ENCODE measurements at regions not wholly inside any gene's neighbourhood (a gene's known extent, or its start where the extent isn't known, plus 50 kb on each side); places are given as distances from the start of the nearest gene placed in this dataset.

DNA sequence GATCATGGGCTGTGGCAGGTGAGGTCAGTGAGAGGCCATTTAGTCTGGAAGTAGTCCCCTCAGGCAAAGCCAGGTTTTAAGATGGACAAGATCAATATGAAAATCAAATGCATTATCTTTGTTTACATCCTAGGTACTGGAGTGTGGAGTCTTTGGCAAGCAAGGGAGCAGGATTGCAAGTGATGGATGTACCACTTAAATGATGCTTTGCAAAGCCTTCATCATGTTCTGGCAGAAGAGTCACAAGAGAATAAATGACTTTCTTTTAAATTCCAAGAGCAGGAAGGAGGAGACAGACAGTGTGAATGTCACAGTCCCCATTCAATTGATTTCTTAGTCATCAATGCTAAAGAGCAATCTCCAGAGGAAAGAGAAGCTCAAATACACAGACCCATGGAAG, 908.3 kb downstream of the FAM181B start:
- no peaks in the 10 kb centered on the region for H3K36me3 ChIP-seq (ENCODE audit: low read depth, missing control alignments)
- DNase-seq = no peak
- H3K27ac ChIP-seq = no peak overlapping the region
- no peak overlapping the region for H3K4me3 ChIP-seq
- no peaks in the 10 kb centered on the region for H3K4me1 ChIP-seq
- intact Hi-C loops (cut with DNase I; ENCODE audit: low total_unique reads) = no loop called here
- TF ChIP-seq, protein P1, sequence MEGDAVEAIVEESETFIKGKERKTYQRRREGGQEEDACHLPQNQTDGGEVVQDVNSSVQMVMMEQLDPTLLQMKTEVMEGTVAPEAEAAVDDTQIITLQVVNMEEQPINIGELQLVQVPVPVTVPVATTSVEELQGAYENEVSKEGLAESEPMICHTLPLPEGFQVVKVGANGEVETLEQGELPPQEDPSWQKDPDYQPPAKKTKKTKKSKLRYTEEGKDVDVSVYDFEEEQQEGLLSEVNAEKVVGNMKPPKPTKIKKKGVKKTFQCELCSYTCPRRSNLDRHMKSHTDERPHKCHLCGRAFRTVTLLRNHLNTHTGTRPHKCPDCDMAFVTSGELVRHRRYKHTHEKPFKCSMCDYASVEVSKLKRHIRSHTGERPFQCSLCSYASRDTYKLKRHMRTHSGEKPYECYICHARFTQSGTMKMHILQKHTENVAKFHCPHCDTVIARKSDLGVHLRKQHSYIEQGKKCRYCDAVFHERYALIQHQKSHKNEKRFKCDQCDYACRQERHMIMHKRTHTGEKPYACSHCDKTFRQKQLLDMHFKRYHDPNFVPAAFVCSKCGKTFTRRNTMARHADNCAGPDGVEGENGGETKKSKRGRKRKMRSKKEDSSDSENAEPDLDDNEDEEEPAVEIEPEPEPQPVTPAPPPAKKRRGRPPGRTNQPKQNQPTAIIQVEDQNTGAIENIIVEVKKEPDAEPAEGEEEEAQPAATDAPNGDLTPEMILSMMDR (IDR thresholded peaks at IDR 0.05) = no peak
- no peak for TF ChIP-seq POLR2A (IDR thresholded peaks at IDR 0.05)
- no peaks in the 10 kb centered on the region for H3K9me3 ChIP-seq
- H3K27me3 ChIP-seq = no peaks in the 10 kb centered on the region

DNA sequence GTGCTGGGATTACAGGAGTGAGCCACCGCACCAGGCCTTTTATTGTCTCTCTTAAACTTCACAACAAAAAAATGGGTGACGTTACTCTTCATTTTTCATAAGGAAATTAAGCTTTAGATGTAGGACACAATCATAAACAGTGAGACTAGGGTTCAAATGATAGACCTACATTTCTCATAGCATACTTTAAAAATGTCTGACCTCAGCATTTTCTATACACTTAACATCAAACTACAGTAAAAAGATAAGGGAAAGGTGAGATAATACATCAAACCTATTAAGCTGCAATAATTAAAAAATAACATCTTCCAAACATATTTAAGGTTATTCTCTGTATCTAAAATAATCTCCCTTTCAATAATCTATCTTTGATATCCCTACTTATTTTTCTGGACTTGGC, 914.2 kb downstream of the FAM181B start:
- intact Hi-C loops (cut with DNase I; ENCODE audit: low total_unique reads) = no loop called here
- DNase-seq = no peak
- Histone ChIP-seq H3K27ac (no peak overlapping the region), H3K27me3 (no peaks in the 10 kb centered on the region), H3K4me3 (no peak overlapping the region), H3K36me3 (ENCODE audit: low read depth, missing control alignments) (no peaks in the 10 kb centered on the region), H3K4me1 (no peaks in the 10 kb centered on the region), H3K9me3 (no peaks in the 10 kb centered on the region)
- 67 to 97% methylated on average over 2 of the region's 2 CpGs for WGBS, 2 donors
- TF ChIP-seq, protein P1 (IDR thresholded peaks at IDR 0.05) = no peak

DNA sequence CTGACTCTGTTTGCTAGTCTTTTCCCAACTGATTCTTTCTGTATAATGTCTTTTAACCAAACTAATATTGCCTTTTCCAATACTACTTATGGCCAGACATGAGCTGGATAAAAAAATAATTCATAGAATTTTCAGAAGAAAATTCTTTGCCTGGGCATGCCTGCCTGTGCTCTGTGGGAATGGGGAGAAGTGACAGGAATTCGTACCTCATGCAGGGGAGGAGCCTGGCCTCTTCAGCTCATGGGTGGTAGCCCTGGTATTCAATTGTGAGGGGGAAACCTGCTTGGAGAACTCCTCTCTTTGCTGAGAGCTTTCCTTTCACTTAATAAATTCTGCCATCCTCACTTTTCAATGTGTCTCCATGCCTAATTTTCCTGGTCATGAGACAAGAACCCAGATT, 928.8 kb downstream of the FAM181B start:
- no peak overlapping the region for H3K4me3 ChIP-seq
- DNase-seq = no peak
- H3K27ac ChIP-seq = no peak overlapping the region
- no peaks in the 10 kb centered on the region for H3K4me1 ChIP-seq
- no peaks in the 10 kb centered on the region for H3K9me3 ChIP-seq
- intact Hi-C loops (cut with DNase I; ENCODE audit: low total_unique reads) = no loop called here
- WGBS, 2 donors = 50 to 58% methylated on average over 1 of the region's 1 CpG
- no peaks in the 10 kb centered on the region for H3K27me3 ChIP-seq
- TF ChIP-seq, protein P1 (IDR thresholded peaks at IDR 0.05) = no peak
- no peak for TF ChIP-seq POLR2A (IDR thresholded peaks at IDR 0.05)
- no peaks in the 10 kb centered on the region for H3K36me3 ChIP-seq (ENCODE audit: low read depth, missing control alignments)

DNA sequence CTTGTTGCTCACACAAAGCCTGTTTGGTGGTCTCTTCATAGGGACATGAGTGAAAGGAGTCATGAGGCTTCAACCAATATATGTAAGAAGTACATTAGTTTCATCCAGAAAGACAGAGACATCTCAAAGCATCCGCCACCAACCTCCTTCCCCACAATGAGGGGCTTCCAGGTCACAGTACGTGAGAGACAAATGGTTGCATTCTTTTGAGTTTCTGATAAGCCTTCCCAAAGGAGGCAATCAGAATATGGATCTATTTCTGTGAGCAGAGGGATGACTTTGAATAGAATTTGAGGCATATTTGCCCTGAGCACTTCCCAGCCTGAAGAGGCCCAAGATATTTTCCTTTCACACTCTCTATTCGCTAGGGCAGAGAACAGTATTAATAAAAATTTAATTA, 931.1 kb downstream of the FAM181B start:
- no peak overlapping the region for H3K4me3 ChIP-seq
- TF ChIP-seq, protein P1 (IDR thresholded peaks at IDR 0.05) = no peak
- TF ChIP-seq POLR2A (IDR thresholded peaks at IDR 0.05) = no peak
- no peak overlapping the region for H3K27ac ChIP-seq
- no peaks in the 10 kb centered on the region for H3K36me3 ChIP-seq (ENCODE audit: low read depth, missing control alignments)
- intact Hi-C loops (cut with DNase I; ENCODE audit: low total_unique reads) = no loop called here
- whole genome bisulfite sequencing, 2 donors = 60 to 84% methylated on average over 3 of the region's 3 CpGs
- DNase-seq = no peak
- no peaks in the 10 kb centered on the region for H3K9me3 ChIP-seq
- no peaks in the 10 kb centered on the region for H3K4me1 ChIP-seq
- H3K27me3 ChIP-seq = no peaks in the 10 kb centered on the region

DNA sequence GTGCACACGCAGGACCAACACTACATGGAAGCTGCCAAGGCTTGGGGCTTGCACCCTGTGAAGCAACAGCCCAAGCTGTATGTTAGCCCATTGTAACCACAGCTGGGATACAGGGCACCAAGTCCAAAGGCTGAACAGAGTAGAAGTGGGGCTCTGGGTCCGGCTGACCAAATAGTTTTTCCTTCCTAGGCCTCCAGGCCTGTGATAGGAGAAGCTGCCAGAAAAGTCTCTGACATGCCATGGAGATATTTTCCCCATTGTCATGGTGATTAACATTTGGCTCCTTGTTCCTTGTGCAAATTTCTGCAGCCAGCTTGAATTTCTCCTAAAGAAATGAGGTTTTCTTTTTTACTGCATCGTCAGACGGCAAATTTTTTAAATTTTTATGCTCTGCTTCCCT, 941.2 kb downstream of the FAM181B start:
- TF ChIP-seq, protein P1 (IDR thresholded peaks at IDR 0.05) = no peak
- TF ChIP-seq POLR2A (IDR thresholded peaks at IDR 0.05) = no peak
- Histone ChIP-seq H3K27ac (no peak overlapping the region), H3K4me3 (no peak overlapping the region), H3K4me1 (no peaks in the 10 kb centered on the region), H3K27me3 (no peaks in the 10 kb centered on the region), H3K9me3 (no peaks in the 10 kb centered on the region), H3K36me3 (ENCODE audit: low read depth, missing control alignments) (no peaks in the 10 kb centered on the region)
- WGBS, 2 donors = 69 to 87% methylated on average over 4 of the region's 4 CpGs
- no peak for DNase-seq
- intact Hi-C loops (cut with DNase I; ENCODE audit: low total_unique reads) = no loop called here
